HG03095 (cell line): ENCODE measurements at regions not wholly inside any gene's neighbourhood (a gene's known extent, or its start where the extent isn't known, plus 50 kb on each side); places are given as distances from the start of the nearest gene placed in this dataset.
"Not testable (repeated sequence)": the region's sequence is repeated elsewhere in the genome, so short reads cannot be mapped to it uniquely, and the experiment has no call there.

ENCODE experiments used
- ATAC-seq: cut with Tn5 transposase; IDR thresholded peaks from one replicate; pipeline ENCODE4 v1.9.1; 2021; ENCODE audit warnings: moderate library complexity; ENCODE audit not compliant: unreplicated experiment

DNA sequence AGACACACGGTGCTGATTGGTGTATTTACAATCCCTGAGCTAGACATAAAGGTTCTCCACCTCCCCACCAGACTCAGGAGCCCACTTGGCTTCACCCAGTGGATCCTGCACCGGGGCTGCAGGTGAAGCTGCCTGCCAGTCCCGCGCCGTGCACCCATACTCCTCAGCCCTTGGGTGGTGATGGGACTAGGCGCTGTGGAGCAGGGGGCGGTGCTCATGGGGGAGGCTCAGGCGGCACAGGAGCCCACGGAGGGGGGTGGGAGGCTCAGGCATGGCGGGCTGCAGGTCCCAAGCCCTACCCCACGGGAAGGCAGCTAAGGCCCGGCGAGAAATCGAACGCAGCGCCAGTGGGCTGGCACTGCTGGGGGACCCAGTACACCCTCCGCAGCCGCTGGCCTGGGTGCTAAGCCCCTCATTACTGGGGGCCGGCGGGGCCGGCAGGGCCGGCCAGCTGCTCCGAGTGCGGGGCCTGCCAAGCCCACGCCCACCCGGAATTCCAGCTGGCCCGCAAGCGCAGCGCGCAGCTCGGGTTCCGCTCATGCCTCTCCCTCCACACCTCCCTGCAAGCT, 1447.2 kb downstream of the RAPGEF2 start:
- not testable (repeated sequence) for ATAC-seq

GRCh38 chr4:160562661-160563060, 1459.8 kb downstream of the RAPGEF2 start:
- no peak for ATAC-seq

GRCh38 chr4:160563552-160564282, 1460.8 kb downstream of the RAPGEF2 start:
- no peak for ATAC-seq

GRCh38 chr4:160567634-160568033, 1464.8 kb downstream of the RAPGEF2 start:
- no peak for ATAC-seq

DNA sequence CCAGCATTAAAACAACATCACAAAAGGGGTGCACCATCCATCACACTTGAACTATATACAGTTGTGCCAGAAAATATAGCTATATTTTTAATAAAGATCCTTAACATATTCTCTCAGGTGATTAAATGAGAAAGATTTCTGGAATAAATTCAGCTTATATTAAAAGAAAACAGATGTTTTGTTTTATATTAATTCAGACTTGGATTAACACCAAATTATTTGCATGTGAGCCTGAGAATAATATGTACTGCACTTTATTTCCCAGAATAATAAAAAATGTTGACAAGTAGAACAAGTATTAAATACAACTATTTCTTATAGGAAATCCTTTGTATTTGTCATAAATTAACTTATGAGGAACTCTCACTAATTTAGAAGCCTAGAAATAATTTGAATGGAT, 1467.4 kb downstream of the RAPGEF2 start:
- ATAC-seq: no peak

DNA sequence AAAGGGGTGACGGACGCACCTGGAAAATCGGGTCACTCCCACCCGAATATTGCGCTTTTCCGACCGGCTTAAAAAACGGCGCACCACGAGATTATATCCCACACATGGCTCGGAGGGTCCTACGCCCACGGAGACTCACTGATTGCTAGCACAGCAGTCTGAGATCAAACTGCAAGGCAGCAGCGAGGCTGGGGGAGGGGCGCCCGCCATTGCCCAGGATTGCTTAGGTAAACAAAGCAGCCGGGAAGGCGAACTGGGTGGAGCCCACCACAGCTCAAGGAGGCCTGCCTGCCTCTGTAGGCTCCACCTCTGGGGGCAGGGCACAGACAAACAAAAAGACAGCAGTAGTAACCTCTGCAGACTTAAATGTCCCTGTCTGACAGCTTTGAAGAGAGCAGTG, 1471.4 kb downstream of the RAPGEF2 start:
- not testable (repeated sequence) for ATAC-seq

- no peak for ATAC-seq
Observed at GRCh38 chr4:160580581-160580980, 1477.7 kb downstream of the RAPGEF2 start.

GRCh38 chr4:160592258-160592657, 1489.4 kb downstream of the RAPGEF2 start:
- no peak for ATAC-seq

DNA sequence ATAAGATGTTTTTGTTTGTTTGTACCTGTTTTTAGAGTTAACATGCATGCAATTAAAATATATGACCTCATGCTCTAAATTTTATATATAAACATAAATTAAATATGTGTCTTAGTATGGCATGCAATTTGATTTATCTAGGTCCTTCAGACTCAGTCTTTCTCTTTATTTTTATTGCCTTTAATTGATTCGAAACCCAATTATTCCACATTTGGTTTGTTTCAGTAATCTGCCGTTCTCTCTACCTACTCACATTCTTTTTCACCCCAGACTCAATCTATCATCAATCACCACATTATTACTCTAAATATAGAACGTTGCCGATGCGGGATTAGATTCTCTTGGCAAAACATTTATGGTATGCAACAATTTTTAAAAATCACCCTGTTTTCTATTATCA, 1492.8 kb downstream of the RAPGEF2 start:
- ATAC-seq: no peak

- no peak for ATAC-seq
Observed at GRCh38 chr4:160604541-160604940, 1501.7 kb downstream of the RAPGEF2 start.

DNA sequence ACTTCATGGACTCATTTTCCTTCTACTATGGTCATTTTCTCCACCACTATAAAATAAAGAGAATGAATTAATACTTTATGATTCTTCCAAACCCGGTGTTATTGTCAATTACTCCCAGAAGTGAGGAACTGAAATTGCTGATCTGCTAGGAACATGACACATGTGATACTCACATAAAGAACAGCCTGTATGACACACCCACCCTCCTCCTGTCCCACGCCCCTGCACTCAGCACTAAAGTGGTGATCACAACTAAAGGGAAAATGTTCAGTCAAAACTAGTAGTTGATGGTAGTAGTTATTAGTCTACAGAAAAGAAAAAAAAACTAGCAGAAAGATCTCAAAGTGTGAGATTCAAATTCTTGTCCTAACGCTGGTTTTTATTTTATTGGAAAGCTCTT, 1508.3 kb downstream of the RAPGEF2 start:
- no peak for ATAC-seq

DNA sequence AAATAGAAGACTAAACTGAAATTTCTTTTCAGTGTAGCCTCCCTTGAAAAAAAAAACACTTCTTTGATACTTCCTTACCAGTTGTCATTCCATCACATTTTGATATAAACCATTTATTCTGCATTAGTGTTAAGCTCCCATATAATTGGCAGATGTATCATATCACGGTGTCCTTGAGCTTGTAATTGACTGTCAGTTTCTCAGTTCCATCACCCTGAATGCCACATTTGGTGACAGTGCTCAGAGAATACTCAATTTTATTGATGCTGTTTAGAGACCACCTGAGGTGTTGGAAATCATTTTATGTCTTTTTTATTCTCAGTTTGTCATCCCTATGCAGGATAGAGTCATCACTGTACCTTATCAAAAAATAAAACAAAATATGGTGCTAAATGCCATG, 1528.2 kb downstream of the RAPGEF2 start:
- no peak for ATAC-seq

DNA sequence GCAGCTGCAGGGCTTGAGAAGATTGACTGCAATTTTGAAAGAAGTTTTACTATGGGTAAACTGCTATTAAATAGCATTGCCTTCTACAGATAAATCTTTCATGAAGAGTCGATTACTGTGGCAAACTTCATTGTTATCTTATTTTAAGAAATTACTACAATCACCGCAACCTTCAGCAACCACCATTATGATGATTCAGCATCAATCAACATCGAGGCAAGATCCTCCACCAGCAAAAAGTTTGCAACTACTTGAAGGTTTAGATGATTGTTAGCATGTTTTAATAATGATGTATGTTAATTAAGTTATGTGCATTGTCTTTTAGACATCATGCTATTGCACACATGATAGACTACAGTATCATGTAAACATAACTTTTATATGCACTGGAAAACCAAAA, 1511.0 kb downstream of the FSTL5 start:
- no peak for ATAC-seq

GRCh38 chr4:160675550-160675949, 1488.2 kb downstream of the FSTL5 start:
- ATAC-seq: no peak

- ATAC-seq: no peak
Observed at GRCh38 chr4:160685729-160686128, 1478.1 kb downstream of the FSTL5 start.

GRCh38 chr4:160701671-160702070, 1462.1 kb downstream of the FSTL5 start:
- ATAC-seq: no peak

DNA sequence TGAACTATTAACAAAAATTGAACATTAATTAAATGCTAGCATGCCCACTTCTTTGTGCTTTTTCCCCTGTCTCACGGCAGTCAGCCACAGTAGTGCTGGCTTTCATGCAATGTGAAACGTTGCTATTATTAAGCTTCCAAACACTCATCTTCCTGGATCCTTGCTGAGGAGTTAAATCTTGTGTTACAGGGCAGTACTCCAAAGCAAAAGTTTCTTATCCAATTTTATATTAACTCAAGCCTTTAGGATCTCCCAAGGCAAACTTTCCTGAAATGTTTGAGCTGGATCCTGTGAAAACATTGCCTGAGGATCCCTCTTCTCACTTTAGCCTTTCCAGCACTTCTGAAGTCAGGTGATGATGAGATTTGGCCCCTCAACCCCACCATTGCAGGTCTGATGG, 1454.8 kb downstream of the FSTL5 start:
- no peak for ATAC-seq

- ATAC-seq: no peak
Observed at GRCh38 chr4:160709546-160709945, 1454.3 kb downstream of the FSTL5 start.

GRCh38 chr4:160716551-160716950, 1447.2 kb downstream of the FSTL5 start:
- ATAC-seq: no peak

- no peak for ATAC-seq
Observed at GRCh38 chr4:160717848-160718247, 1446.0 kb downstream of the FSTL5 start.

DNA sequence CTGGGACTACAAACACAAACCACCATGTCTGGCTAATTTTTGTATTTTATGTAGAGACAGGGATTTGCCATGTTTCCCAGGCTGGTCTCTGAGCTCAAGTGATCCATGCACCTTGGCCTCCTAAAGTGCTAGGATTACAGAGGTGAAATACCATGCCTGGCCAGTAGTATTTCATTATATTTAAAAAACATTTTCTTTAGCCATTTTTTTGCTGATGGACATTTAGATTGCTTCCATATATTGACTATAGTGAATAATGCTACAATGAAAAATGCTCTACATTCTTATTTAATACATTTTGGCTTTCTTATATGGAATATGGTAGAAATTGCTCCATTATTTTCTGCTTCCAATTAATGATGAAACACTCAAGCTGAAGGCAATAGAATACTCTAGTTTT, 1439.7 kb downstream of the FSTL5 start:
- ATAC-seq: no peak

GRCh38 chr4:160745126-160745525, 1418.7 kb downstream of the FSTL5 start:
- no peak for ATAC-seq

DNA sequence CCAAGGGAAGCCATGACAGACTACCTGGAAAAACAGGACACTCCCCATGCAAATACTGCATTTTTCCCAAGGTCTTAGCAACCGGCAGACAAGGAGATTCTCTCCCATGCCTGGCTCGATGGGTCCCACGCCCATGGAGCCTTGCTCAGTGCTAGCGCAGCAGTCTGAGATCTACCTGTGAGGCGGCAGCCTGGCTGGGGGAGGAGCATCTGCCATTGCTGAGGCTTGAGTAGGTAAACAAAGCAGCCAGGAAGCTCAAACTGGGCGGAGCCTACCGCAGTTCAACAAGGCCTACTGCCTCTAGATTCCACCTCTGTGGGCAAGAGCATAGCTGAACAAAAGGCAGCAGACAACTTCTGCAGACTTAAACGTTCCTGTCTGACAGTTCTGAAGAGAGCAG, 1417.2 kb downstream of the FSTL5 start:
- not testable (repeated sequence) for ATAC-seq
